HFF-Myc (cell line): ENCODE measurements at regions not wholly inside any gene's neighbourhood (a gene's known extent, or its start where the extent isn't known, plus 50 kb on each side); places are given as distances from the start of the nearest gene placed in this dataset.
"Not testable (repeated sequence)": the region's sequence is repeated elsewhere in the genome, so short reads cannot be mapped to it uniquely, and the experiment has no call there.

Source experiments
- DNase-seq: peaks from one replicate; pipeline ENCODE4 v3.0.0-alpha.2; 2011; ENCODE audit warnings: low read depth; ENCODE audit errors: extremely low read depth
- H3K4me3 ChIP-seq: replicated peaks from 2 replicates; pipeline ENCODE4 v1.5.1; 2011; ENCODE audit warnings: low read depth, mild to moderate bottlenecking, control low read depth, low read length
- CTCF ChIP-seq: IDR thresholded peaks from 2 replicates; pipeline ENCODE4 v1.5.1; 2012; ENCODE audit warnings: mild to moderate bottlenecking, low read depth, low read length, control low read depth; ENCODE audit errors: missing control alignments

DNA sequence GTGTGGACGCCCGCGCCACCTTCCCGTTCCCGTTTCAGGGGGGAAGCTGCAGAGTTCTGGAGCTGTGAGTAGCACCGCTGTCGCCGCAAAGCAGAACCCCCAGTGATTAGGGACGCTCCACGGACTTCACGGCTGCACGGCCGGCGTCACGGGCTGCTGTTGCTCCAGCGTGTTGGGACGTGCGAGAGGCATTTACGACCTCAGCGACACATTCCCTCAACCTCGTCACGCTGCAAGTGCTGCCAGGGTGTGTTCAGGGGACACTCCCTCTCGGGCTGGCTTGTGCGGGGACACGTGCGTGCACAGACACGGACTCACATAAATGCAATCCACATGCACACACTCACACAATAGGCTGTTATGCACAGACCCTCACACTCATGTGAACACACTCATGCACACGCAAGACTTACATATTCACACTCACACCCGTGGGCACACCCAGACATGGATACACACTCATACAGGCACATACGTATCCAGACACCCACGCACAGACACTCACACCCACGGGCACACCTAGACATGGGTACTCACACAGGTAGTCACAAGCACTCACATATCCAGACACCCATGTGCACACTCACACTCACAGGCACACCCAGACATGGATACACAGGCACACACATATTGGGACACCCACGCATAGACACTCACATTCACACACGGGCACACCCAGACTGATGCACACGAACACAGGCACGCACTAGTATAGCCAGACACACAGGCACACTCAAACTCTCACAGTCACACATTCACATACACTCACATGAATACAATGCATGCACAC is 198.0 kb upstream of the ZNF469 start:
- DNase-seq, H3K4me3 ChIP-seq: not testable (repeated sequence)

DNA sequence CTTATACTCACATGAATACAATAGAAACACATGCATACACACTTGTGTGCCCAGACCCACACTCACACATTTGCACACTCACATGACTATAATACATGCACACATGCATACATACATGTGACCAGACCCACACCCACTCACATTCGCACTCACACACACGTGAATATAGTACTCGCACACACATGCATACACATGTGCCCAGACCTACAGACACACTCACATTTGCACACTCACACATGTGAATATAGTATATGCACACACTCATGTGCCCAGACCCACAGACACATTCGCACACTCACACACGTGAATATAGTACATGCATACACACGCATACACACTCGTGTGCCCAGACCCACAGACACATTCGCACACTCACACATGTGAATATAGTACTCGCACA is 197.4 kb upstream of the ZNF469 start:
- not testable (repeated sequence) for H3K4me3 ChIP-seq, DNase-seq

- peak overlapping the region; percentile 22; the same call in 1 of the 2 replicates for H3K4me3 ChIP-seq
- DNase-seq, result not testable (repeated sequence)
Observed at GRCh38 chr16:88185976-88186888, 196.5 kb upstream of the ZNF469 start.

GRCh38 chr16:88186889-88187870 is 195.6 kb upstream of the ZNF469 start:
- DNase-seq, H3K4me3 ChIP-seq: not testable (repeated sequence)

DNA sequence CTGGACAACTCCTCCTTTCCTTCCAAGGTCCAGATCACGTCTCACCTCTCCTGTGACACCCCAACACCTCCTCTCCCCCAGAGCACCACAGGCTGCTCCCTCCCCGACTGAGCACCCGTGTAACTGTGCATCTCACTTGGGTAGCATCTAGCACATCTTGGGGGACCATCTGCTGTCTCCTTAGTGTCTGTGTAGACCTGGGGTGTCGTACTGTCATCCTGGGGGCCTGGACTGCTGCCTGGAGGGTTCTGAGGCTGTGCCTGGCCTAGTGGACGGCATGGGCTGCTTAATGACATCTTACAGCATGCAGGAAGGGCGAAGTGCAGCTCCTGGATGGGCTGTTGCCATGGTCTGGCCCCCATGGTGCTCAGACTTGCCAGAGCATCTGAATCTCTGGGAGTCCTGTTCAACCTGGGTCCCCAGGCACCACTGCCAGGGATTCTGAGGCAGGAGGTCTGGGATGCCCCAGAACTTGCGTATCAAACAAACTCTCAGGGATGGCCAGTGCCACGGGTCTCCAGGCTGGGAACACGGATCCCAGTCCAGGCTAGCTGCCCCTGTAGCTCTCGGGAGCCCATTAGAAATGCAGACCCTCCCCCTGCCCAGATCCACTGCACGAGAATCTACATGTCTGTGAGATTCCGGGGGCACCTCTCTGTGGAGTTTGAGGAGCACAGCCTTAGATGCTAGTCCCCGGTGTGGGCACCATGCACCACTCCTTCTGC is 194.4 kb upstream of the ZNF469 start:
- not testable (repeated sequence) for DNase-seq, H3K4me3 ChIP-seq

DNA sequence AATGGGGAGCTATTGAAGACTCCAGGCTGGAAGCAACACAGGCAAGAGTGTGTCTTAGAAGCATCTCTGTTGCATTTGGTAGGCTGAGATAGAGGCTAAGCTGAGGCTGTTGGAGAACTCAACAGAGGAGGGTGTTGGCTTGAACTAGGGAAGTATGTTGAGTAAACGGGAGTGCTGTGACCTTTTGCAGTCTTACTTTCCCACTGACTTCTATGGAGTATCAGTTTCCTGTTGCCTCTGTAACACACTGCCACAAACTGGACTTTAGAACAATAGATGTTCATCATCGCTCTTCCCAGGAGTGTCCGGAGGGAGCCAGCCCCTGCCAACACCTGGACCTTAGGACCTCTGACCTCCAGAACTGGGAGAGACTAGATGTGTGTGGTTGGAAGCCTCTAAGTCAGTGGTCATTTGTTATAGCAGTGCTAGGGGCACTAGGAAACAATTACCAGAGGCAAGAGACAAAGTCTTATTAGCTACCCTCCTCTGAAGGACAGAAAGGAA is 192.1 kb upstream of the ZNF469 start:
- not testable (repeated sequence) for H3K4me3 ChIP-seq, DNase-seq

- not testable (repeated sequence) for DNase-seq, H3K4me3 ChIP-seq
Observed at GRCh38 chr16:88191168-88191567, 191.6 kb upstream of the ZNF469 start.

GRCh38 chr16:88192601-88193000 is 190.2 kb upstream of the ZNF469 start:
- no peak overlapping the region for H3K4me3 ChIP-seq
- no peak for TF ChIP-seq CTCF
- DNase-seq, result no peak

DNA sequence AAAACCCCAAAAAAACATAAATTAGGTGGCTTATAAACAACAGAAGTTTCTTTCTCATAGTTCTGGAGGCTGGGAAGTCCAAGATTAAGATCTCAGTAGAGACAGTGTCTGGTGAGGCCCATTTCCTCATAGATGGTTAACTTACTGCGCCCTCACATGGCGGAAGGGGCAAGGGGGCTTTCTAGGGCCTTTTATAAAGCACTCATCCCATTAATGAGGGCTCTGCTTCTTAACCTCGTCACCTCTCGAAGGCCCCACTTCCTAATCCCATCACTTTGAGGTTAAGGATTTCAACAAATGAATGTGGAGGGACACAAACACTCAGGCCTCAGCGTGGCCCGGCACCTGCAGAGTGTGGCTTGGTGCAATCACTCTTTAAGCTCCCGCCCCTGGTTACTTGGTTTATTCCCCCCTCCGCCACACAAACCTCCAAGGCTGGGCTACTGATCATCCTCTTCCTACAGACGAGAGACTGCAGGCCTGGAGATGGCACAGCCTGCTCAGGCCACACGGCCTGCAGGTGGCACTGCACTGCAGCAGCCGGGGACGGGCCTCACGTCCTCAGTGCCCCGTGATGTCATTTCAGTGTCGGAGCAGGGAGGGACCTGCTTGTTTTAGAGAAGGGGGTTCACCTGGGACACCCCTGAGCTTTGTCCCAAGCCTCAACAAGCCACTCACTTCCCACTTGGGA is 188.9 kb upstream of the ZNF469 start:
- peak; percentile 58 for TF ChIP-seq CTCF
- not testable (repeated sequence) for H3K4me3 ChIP-seq, DNase-seq
